HepG2 (cell line): ENCODE measurements at regions not wholly inside any gene's neighbourhood (a gene's known extent, or its start where the extent isn't known, plus 50 kb on each side); places are given as distances from the start of the nearest gene placed in this dataset.

ENCODE experiments used
- ATAC-seq: fragments of 200-7000 bp; cut with Tn5 transposase; 3 replicates; pipeline ENCODE4 v1.9.1; 2020; ENCODE audit warnings: mild to moderate bottlenecking, moderate library complexity
- BruUV-seq: library from RNA; stranded (reverse); fragments of 400-500 nt; replicated peaks from 2 replicates; lab custom pipeline; 2021; lab: Mats Ljungman, UMichigan
- CTCF ChIA-PET: fragments of 300-600 bp; formaldehyde crosslinking; extraction: SDS; loops from one replicate; lab custom pipeline; 2021; ENCODE audit warnings: low total read pairs, inconsistent platforms, low intra/inter-chr PET ratio; lab: Yijun Ruan, JAX
- POLR2A ChIA-PET: fragments of 350-600 bp; sonication (Branson Sonifier 250); formaldehyde crosslinking; loops from one replicate; lab custom pipeline; 2020; ENCODE audit warnings: antibody characterized with exemption, inconsistent platforms; lab: Yijun Ruan, JAX
- DNase-seq: peaks from one replicate; pipeline ENCODE4 v3.0.0-alpha.2; 2015; ENCODE audit warnings: low spot score
- FAIRE-seq: peaks from 3 replicates; lab custom pipeline; 2011; peaks lifted over from hg19 to GRCh38; lab: Jason Lieb, UNC
- H2AFZ ChIP-seq: one replicate; pipeline ENCODE4 v1.6.1; 2011; ENCODE audit warnings: low read length, inconsistent platforms
- H3K27ac ChIP-seq: fragments of 300-600 bp; 3 replicates; pipeline ENCODE4 v1.8.0; 2011; ENCODE audit warnings: mixed run types, mild to moderate bottlenecking, mixed read lengths, low read length, inconsistent platforms; ENCODE audit not compliant: insufficient read depth; ENCODE audit errors: extremely low read length
- H3K27me3 ChIP-seq, 2 experiments: fragments of 200-600 bp in 1 of 2; 2 replicates in 1 of 2; 3 replicates in 1 of 2; pipeline versions ENCODE4 v1.6.0 to v1.8.0; 2011; ENCODE audit warnings: low read length in 2 of 2, mild to moderate bottlenecking in 2 of 2, moderate library complexity in 2 of 2, inconsistent platforms in 1 of 2; ENCODE audit not compliant: insufficient read depth in 2 of 2, control insufficient read depth in 1 of 2
- H3K36me3 ChIP-seq, 2 experiments: fragments of 200-600 bp in 1 of 2; replicated peaks in 1 of 2; 2 replicates in 1 of 2; 3 replicates in 1 of 2; pipeline versions ENCODE4 v1.5.1 to v1.8.0; 2011; ENCODE audit warnings: low read length in 2 of 2, inconsistent platforms in 1 of 2; ENCODE audit not compliant: insufficient read depth in 2 of 2, control insufficient read depth in 1 of 2
- H3K4me1 ChIP-seq: 2 replicates; pipeline ENCODE4 v1.5.1; 2012; ENCODE audit warnings: low read length, inconsistent platforms; ENCODE audit not compliant: insufficient read depth
- H3K4me2 ChIP-seq: 2 replicates; pipeline ENCODE4 v1.6.0; 2011; ENCODE audit warnings: low read depth, low read length, inconsistent platforms
- H3K4me3 ChIP-seq, 3 experiments: fragments of 200-600 bp in 1 of 3; sonication (generic), shearing (Covaris generic) in 1 of 3; replicated peaks in 1 of 3; 2 replicates each; pipeline ENCODE4 v1.5.1; 2011 to 2016; ENCODE audit warnings: low read length in 3 of 3, inconsistent platforms in 2 of 3, low read depth in 2 of 3, mild to moderate bottlenecking in 2 of 3, control low read depth in 1 of 3, mixed read lengths in 1 of 3; ENCODE audit not compliant: insufficient read depth in 1 of 3
- H3K79me2 ChIP-seq: one replicate; pipeline ENCODE4 v1.6.1; 2011; ENCODE audit warnings: low read length, inconsistent platforms; ENCODE audit not compliant: insufficient read depth
- H3K9ac ChIP-seq: 2 replicates; pipeline ENCODE4 v1.6.0; 2011; ENCODE audit warnings: mild to moderate bottlenecking, low read depth, low read length, inconsistent platforms; ENCODE audit not compliant: insufficient read depth
- H3K9me3 ChIP-seq: 2 replicates; pipeline ENCODE4 v1.5.1; 2012; ENCODE audit warnings: mild to moderate bottlenecking, low read length
- H4K20me1 ChIP-seq: 2 replicates; pipeline ENCODE4 v1.6.0; 2011; ENCODE audit warnings: inconsistent platforms, mild to moderate bottlenecking, low read length, moderate library complexity; ENCODE audit not compliant: insufficient read depth
- MXD3 ChIP-seq: IDR thresholded peaks from 2 replicates; pipeline ENCODE4 v1.6.1; 2016; ENCODE audit warnings: mild to moderate bottlenecking, missing biosample characterization, missing genetic modification reagents
- PLSCR1 ChIP-seq: sonication (generic); formaldehyde crosslinking; IDR thresholded peaks from 2 replicates; pipeline ENCODE4 v1.5.0; 2020; ENCODE audit warnings: missing genetic modification reagents, mild to moderate bottlenecking, borderline replicate concordance
- RFXAP ChIP-seq: sonication (generic); formaldehyde crosslinking; IDR thresholded peaks from 2 replicates; pipeline ENCODE4 v1.4.0; 2020; ENCODE audit warnings: missing genetic modification reagents, borderline replicate concordance
- SALL2 ChIP-seq: sonication (generic); formaldehyde crosslinking; IDR thresholded peaks from 2 replicates; pipeline ENCODE4 v1.8.1; 2023; ENCODE audit warnings: mild to moderate bottlenecking, missing genetic modification reagents, inconsistent platforms
- USF2 ChIP-seq, 2 experiments: sonication (generic) in 1 of 2; formaldehyde crosslinking in 1 of 2; IDR thresholded peaks; 2 replicates each; pipeline versions ENCODE4 v1.5.1 to v1.6.1; 2011 to 2020; ENCODE audit warnings: borderline replicate concordance in 1 of 2, low read depth in 1 of 2, low read length in 1 of 2, mild to moderate bottlenecking in 1 of 2, missing genetic modification reagents in 1 of 2, moderate library complexity in 1 of 2
- ZFP36 ChIP-seq: fragments of 150-350 bp; IDR thresholded peaks from 2 replicates; pipeline ENCODE4 v1.6.1; 2018; ENCODE audit warnings: borderline replicate concordance, low read length, low read depth; ENCODE audit not compliant: partially characterized antibody
- in situ Hi-C: cut with HindIII; loops from 2 replicates; pipeline ENCODE4 v1.10.0; 2017; ENCODE audit warnings: low pct_unique_long_range_greater_than_20kb; ENCODE audit not compliant: extremely low pct_ligation_motif_present
- intact Hi-C: fragments of 100-400 bp; cut with micrococcal nuclease; formaldehyde crosslinking; loops from one replicate; pipeline ENCODE4 v1.10.0; 2022; ENCODE audit not compliant: unreplicated experiment
- TF ChIP-seq, protein P1 (sequence below): IDR thresholded peaks from 2 replicates; pipeline ENCODE4 v1.6.1; 2016; ENCODE audit warnings: missing compliant biosample characterization, missing genetic modification reagents, borderline replicate concordance

DNA sequence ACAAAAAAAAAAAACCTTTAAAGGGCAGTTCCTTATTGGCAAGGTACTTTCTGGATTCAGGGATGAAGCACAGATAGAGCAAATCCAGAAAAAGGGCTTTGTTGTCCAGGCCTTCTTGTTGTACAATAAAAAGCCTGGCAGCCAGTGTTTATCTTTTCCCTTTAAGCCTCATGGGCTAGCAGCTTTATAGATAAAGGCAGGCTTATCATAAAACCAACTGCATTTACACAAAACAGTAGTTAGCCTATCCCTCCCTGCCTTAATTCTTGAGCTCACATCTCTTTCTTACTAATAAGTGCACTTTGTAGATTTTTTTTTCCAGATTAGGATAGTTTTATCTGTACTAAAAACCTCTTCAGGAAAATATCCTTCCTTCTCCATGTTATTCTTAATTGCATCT is 662.8 kb upstream of the CCDC54 start:
- ChIA-PET CTCF (no interaction called here), POLR2A (no interaction called here)
- BruUV-seq: no TSS peak
- in situ Hi-C loops: no loop called here
- Histone ChIP-seq H3K27ac (no peak overlapping the region), H3K36me3 (no peaks in the 10 kb centered on the region), H3K4me2 (no peak overlapping the region), H3K79me2 (no peaks in the 10 kb centered on the region), H3K9me3 (no peaks in the 10 kb centered on the region), H3K9ac (no peak overlapping the region), H4K20me1 (no peaks in the 10 kb centered on the region), H3K4me3 (no peak overlapping the region), H3K4me1 (no peaks in the 10 kb centered on the region; the same call in 1 of the 2 replicates), H2AFZ (no peak overlapping the region), H3K27me3 (no peaks in the 10 kb centered on the region)
- ATAC-seq: no peak
- TF ChIP-seq USF2 (IDR thresholded peaks at IDR 0.05; ENCODE audit: low read depth, low read length): no peak
- TF ChIP-seq USF2 (CRISPR knock-in tag; IDR thresholded peaks at IDR 0.05; ENCODE audit: borderline replicate concordance): no peak
- TF ChIP-seq RFXAP (CRISPR knock-in tag): no peak
- no peak for TF ChIP-seq PLSCR1 (CRISPR knock-in tag)
- TF ChIP-seq MXD3 (CRISPR knock-in tag): no peak
- TF ChIP-seq, protein P1, sequence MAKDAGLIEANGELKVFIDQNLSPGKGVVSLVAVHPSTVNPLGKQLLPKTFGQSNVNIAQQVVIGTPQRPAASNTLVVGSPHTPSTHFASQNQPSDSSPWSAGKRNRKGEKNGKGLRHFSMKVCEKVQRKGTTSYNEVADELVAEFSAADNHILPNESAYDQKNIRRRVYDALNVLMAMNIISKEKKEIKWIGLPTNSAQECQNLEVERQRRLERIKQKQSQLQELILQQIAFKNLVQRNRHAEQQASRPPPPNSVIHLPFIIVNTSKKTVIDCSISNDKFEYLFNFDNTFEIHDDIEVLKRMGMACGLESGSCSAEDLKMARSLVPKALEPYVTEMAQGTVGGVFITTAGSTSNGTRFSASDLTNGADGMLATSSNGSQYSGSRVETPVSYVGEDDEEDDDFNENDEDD (CRISPR knock-in tag): no peak
- TF ChIP-seq SALL2 (CRISPR knock-in tag): no peak
- TF ChIP-seq ZFP36: no peak
- no peak for FAIRE-seq
- DNase-seq: no peak
- intact Hi-C loops: no loop called here
